Transverse colon (tissue), 3 donors: ENCODE measurements at regions not wholly inside any gene's neighbourhood (a gene's known extent, or its start where the extent isn't known, plus 50 kb on each side); places are given as distances from the start of the nearest gene placed in this dataset.

ENCODE experiments used
- CTCF ChIP-seq, 5 experiments: fragments of 200-600 bp in 3 of 5; fragments of 450-650 bp in 2 of 5; sonication (generic) in 3 of 5; IDR thresholded peaks; 1 replicate in 2 of 5; 2 replicates in 3 of 5; pipeline ENCODE4 v1.5.1; 2016 to 2017; ENCODE audit warnings: antibody characterized with exemption in 5 of 5, inconsistent platforms in 3 of 5, mild to moderate bottlenecking in 2 of 5, moderate library complexity in 1 of 5
- POLR2A ChIP-seq: fragments of 450-650 bp; IDR thresholded peaks from one replicate; pipeline ENCODE4 v1.6.1; 2016; ENCODE audit warnings: antibody characterized with exemption, mild to moderate bottlenecking, moderate library complexity

DNA sequence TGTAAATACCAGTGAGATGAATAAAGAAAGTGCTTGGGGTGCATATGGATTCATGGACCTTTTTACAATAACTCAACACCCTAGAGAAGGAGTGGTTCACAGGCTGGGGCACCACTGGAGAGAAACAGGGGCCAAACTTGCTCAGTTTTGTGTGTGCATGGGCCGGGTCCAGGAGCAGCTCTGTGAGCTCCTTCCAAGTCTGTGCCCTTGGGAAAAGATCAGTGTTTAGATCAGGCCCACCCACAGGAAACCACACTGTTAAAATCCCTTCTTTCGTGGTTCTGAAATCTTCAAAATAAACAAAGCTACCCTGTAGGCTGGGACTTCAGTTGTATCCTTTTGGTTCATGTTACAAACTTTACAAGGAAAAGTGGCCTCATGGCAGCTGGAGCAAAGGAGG lies 156.1 kb upstream of the TMEM260 start:
- TF ChIP-seq CTCF (IDR thresholded peaks at IDR 0.05) (no peak), POLR2A (no peak)
